GM21786 (cell line): ENCODE measurements at regions not wholly inside any gene's neighbourhood (a gene's known extent, or its start where the extent isn't known, plus 50 kb on each side); places are given as distances from the start of the nearest gene placed in this dataset.

ENCODE experiments used
- ATAC-seq: cut with Tn5 transposase; IDR thresholded peaks from one replicate; pipeline ENCODE4 v1.9.1; 2021; ENCODE audit not compliant: unreplicated experiment

DNA sequence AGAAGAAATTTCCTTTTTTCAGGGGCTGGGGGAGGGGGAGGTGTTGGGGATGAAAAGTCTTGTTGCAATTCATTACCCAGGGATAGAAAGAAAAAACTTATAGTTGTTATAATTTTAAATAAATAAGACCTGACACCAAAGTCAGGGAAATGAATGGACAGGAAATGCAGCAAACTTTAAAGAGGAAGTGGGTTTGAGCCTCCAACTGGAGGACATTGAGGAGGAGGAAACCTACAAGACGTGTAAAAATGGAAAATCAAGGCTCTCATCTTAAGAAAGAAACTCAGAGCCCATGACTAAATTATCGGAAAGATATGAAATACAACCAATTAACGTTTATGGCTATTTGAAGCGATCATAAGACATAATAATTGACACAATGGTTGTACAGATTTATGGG, 54.4 kb downstream of the NIBAN1 start:
- no peak for ATAC-seq

DNA sequence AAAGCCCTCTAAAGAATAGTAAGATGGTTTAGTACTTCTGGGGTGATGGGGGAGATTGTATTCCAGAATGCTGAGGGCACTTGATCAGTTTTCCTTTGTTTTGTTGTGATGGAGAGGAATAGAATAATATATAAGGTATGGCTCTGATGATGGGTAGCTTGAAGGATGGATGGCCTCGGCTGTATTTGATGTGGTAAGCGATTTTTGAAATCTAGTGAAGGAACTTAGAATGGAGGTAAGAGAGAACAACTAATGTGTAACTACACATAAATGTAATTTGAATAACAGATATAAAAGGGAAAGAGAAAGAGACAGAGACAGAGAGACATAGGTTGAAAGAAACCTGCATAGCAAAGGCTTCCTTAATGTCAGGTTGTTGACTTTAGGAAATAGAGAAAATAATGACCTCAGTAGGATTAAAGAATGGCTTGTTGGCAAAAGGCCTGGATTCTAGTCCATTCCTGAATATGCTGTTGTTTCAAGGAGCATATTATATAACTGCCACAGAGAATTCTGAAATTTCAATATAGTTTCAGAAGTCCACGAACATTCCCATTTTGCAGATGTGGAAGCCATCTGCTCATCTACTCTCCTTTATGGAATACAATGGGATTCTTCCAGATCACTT, 58.7 kb downstream of the NIBAN1 start:
- no peak for ATAC-seq

DNA sequence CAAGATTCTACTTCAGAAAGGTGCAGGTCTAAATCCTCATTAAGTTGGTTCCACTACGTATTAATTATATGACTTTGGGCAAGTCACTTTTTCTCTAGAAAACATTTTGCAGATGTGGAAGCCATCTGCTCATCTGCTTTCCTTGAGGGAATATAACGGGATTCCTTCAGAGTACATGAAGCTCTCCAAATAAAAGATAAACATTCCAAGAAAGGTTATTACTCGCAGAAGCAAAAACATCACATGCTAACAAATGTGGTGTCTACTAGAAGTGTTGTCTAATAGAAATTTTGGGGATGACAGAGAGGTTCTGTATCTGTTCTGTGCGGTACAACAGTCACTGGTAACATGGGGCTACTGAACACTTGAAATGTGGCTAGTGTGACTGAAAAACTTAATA, 60.2 kb downstream of the NIBAN1 start:
- ATAC-seq: no peak

DNA sequence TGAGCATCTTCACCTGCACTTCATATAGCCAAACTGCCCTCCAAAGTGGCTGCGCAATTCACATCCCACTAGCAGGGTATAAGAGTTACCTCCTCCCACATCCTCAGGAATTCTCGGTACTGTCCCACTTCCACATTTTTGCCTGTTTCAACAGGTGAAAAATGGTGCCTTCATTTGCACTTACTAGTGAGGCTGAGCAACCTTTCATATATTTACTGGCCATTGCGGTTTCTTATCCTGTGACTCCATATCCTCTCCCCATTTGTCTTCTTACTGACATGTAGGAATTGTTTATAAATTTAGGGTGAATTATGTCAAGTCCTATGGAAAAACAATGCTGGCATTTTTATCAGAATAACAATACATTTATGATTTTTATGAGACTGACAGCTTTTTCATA, 61.9 kb downstream of the NIBAN1 start:
- ATAC-seq: no peak

DNA sequence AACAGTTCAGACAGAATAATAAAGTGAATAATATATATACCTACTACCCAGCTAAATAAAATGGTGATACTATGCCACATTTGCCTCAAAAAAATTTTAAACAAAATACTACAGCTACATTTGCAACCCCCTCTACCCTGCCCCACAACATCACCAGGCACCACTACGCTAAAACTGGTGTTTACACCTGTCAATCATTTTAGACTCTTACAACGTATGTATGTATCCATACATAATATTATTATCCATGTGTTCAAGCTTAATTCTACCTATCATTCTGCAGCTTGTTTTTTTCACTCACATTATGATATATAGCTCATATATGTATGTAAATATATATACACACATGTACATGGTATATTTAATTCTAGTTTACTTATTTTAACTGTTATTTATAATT, 62.5 kb downstream of the NIBAN1 start:
- no peak for ATAC-seq

DNA sequence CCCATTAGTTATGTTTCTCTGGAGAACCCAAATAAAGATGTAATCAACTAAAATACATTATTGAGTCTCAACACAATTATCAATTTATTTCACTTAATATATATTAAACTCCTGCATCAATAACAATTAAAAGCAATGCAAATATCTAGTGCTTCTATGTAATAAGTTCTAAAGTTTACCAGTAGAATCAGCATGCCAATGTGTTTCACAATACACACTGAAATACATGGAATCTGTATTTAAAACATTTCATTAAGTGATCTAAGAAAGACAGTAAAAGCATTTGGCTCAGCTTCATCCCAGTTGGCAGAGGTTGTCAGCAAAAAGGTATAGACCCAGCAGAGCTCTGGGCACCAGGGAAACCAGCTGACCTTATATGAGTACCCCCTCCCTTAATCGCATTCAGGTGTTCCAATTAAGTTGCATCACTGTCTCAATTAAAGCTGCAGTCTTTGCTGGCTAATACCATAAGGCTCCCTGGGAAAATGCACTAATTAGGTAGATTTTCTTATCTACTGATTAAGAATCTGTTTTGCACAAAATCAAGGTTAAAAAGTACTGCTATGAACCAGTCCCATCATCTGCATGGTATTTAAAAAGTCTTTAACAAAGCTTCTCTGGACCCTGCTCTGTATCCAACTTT, 63.1 kb downstream of the NIBAN1 start:
- ATAC-seq: no peak

DNA sequence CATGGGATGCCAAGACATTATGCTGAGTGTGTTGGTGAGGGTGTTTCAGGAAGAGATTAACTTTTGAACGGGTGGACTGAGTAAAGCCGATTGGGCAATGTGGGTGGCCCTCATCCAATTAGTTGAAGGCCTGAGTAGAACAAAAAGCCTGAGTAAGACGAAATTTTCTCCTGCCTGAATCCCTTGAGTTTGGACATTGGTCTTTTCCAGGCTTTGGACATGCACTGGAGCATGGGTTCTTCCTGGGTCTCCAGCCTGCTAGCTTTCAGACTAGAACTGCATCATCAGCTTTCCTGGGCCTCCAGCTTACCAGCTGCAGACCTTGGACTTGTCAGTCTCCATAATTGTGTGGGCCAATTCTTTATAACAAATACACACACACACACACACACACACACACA, 63.6 kb downstream of the NIBAN1 start:
- ATAC-seq: no peak

DNA sequence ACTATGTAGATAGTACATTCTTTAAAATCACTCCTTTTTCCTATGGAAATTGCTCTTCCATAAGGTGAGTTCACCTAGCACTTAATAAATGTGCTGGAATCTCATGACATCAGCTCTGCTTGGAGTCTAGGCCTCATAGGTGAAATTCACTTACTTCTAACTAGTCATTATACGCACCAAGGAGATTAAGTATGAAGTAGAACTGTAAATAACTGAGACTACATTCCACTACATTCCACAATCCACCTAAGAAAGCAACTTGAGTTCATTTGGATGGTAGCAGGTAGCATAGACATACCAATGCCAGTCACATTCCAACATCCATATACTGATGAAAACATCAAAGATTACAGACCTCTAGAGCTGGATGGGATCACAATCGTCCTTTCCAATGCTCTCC, 64.3 kb downstream of the NIBAN1 start:
- no peak for ATAC-seq

DNA sequence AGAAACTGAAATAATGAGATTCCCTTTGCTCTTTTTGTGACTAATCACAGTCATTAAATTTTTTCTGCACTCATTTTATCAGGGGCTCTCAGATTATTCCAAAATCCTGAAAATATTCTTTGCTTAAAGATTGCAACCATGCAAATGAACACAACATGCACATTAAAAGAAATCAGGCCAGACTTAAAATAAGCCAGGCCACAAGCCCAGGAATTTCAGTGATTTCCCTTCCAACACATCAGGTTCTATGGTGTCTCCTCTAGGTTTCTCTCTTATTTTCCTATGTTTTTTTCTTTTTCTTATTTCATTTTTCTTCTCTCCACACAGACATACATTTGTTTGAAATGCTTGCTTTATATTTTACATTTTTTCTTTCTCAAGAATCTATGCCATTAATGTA, 65.3 kb downstream of the NIBAN1 start:
- ATAC-seq: no peak

DNA sequence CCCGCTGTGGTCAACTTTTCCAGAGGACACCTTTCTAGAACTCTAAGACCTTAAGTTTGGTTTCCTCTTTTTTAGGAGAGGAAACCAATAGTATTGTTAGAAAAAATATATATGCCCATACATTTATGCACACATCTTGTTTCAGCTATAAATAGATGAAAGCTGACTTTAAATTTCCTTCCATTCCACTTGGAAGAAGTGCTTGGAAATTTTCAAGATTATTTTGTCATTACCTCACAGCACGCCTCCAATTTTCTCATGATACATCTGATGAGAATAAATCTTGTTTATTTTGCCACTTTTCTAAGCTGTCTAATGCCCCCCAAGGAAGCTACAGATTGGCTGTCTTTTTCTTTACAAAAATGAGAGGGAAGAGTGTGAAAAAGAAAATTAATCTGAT, 65.8 kb downstream of the NIBAN1 start:
- no peak for ATAC-seq

DNA sequence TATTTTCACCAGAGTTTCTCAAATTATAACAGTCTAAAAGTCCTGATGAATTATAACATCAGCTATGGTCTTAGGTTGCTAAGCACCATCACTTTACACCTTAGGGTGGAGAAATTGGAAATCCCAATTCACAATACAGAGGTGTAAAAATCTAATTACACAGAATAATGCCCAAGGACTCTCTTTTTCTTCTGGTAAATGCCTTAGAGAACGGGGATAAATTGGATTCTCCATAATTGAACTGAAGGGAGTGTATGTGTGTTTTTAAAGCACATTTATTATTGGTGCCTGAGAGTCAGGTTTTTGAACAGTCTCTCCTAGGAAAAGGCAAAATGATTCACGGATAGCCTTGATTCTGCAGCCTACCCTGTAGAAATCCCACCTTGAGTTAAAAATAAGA, 66.8 kb downstream of the NIBAN1 start:
- no peak for ATAC-seq

DNA sequence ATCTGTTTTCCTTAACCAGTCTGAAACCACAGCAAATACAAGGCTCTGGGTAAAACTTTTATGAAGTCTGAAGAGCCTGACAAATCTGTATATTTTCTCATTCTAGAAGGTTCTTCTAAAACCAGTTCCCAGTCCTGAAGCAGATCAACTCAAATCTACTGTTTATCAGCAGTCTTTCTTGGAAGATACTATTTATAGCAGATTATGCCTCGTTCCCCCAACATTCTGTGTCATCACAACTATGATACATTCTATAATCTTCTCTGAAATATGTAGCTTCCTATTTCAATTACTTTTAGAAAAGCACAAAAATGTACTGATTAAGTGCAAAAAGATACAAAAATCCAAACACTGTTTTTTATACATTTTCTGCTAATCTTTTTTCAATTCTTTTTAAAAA, 67.5 kb downstream of the NIBAN1 start:
- no peak for ATAC-seq

DNA sequence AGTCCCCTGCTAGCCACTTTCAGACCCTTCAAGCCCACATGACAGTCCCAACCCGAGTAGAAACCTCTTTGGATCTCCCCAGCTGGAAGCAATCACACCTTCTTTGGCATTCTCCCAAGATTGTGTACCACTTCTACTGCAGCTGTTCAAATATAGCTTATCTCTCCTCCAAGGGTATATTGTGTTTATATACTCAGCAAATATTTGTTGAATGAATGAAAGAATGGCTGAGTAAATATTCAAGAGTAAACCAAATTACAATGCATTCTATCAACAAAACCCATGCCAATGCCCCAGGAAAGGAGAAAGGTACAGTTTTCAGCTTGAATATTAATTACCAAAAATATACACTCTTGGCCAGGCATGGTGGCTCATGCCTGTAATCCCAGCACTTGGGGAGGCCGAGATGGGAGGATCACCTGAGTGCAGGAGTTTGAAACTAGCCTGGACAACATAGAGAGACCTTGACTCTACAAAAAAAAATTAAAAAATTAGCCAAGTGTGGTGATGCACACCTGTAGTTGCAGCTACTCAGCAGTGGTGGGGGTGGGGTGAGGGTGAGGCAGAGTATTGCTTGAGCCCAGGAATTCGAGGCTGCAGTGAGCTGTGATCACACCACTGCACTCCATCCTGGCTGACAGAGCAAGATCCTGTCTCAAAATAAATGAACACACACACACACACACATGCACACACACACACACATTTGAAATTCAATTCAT, 68.5 kb downstream of the NIBAN1 start:
- no peak for ATAC-seq

DNA sequence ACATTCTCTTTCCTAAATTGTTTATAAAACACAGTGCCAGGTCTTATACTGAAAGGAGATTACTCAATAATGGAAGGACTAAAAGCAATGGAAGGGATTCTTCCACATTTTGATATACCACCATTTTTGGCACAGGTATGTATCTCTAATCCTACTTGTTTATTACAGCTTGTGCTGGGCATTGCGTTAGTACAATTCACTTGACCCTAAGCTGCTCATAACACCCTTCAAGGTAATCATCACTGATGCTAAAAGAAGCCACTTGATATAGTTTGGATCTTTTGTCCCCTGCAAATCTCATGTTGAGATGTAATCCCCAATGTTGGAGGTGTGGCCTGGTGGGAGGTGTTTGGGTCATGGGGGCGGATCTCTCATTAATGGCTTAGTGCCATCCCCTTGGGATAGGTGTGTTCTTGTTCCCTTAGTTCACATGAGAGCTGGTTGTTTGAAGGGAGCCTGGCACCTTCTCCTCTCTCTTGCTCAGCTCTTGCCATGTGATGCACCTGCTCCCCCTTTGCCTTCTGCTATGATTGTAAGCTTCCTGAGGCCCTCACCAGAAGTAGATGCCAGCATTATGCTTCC, 71.1 kb downstream of the NIBAN1 start:
- no peak for ATAC-seq

DNA sequence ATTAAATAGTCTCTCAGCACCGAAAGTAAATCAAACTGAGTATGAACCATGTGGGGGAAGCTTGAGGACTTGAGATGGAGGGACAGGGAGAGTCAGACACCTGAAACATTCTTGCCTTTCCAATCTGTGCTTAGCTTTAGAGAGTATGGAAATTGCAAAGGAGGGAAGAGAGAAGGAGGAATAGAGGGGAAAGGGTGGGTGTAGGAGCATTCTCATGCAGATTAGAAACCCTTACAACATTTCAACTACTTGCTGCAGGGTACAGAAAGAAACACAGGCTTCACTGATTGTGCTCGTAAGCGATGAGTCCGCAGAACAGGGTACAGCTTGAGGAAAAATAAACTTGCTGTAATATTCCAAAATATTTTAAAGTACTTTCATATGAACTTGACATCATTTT, 73.8 kb downstream of the NIBAN1 start:
- ATAC-seq: no peak

DNA sequence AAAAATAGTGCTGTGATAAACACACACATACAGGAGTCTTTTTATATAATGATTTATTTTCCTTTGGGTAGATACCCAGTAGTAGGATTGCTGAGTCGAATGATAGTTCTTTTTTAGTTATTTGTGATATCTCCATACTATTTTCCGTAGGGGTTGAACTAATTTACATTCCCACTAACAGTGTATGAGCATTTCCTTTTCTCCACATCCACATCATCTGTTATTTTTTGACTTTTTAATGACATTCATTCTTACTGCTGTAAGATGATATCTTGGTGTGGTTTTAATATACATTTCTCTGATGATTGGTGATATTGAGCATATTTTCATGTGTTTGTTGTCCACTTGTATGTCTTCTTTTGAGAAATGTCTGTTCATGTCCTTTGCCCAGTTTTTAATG, 78.3 kb downstream of the NIBAN1 start:
- no peak for ATAC-seq

DNA sequence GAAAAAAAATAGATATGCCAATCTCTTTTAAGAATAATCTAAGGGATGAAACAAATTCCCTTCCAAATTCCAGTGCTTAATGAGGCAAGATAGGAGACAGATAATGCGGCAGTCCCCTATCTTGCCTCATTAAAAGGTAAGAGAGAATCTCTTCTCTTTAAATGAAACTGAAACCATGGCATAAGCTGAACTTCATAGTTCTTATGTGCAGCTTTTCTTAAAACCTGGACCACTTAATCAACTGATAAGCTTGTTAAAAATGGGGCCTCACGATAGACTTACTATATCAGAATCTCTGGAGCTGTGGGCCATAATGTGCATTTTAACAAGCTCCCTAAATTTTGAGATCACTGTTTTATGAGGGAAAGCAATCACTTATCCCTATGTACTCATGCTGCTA, 79.2 kb downstream of the NIBAN1 start:
- no peak for ATAC-seq

DNA sequence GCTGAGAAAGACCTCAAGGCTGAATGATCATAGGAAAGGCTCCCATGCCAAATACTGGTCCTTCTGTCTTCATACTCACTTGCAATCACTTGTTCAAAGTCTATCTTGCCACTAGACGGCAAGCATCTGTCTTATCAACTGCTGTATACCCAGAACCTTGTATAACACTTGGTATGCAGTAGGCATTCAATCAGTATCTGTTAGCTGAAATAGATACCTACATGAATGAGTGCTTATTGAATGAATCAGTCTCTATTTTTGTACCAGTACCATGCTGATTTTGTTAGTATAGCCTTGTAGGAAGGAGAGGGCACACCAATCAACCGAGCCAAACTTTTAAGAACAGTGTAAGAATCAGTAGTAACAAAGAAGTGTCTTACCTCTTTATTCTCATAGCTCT, 80.6 kb downstream of the NIBAN1 start:
- no peak for ATAC-seq

DNA sequence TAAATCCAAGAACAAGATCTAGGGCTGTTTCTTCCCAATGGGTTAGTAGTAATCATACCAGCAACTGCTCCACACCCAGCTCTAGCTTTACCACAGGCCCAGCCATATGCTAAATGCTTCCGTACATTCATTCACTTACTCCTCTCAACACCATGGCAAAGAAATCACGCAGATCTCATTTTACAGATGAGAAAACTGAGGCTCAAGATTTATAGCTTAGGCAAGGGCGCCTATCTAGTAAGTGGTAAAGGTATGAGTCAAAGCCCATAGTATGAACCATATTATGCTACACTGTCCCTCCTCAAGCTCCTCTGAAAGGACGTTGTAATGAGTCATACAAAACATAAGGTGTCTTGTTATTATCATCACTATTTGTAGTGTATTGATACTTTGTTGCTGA, 82.2 kb downstream of the NIBAN1 start:
- peak; percentile 74 for ATAC-seq

DNA sequence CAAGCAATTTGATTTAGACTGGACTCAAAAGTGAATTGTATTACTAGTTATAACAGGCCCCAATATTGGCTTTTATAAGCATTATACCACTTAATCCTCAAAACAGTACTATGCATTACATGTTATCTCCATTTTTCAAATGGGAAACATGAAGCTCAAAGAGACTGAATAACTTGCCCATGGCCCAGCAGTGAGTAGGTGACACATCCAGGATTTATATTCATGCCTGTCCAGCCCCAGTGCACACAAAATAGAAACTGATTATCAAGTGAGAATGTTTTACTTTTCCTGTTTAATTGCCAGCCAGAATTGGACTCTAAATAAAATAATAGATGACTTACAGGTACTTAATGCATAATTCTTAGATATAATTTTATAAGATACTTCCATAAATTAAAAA, 82.9 kb downstream of the NIBAN1 start:
- no peak for ATAC-seq

DNA sequence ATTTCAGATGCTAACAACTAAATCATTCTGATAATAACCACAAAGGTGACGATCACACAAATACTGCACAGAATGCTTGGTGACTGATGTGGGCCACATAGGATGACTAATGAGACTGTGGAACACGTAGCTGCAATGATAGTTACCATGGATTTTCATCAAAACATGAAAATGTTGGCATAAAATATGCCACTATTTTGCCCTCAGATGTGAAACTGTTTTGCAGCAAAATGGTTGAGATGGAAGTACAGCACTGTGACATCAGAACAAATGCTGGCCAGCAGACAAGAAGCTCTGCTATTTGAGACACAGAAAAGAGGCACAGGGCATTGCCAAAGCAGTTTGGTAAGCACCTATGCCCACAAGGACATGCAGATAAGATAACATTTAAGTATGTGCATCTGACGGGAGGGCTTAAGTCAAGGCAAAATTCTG, 83.8 kb downstream of the NIBAN1 start:
- ATAC-seq: peak; percentile 6

DNA sequence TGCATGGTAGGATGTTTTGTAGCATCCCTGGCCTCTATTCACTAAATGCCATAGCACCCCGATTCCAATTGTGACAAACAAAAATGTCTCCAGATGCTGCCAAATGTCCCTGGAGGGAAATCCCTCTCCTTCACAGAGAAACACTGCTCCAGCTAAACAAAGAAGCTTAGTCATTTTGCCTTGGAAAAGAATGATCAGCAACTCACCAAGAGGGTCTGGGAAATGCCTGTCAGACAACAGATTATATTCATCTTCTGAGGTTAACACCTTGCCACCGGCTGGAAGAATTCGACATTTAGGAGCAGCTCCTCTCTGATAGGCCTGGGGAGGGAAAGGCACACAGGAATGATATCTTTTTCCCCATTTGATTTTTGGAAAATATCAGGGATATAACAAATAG, 84.4 kb downstream of the NIBAN1 start:
- ATAC-seq: no peak
